ENCODE measurements at regions not wholly inside any gene's neighbourhood (a gene's known extent, or its start where the extent isn't known, plus 50 kb on each side); places are given as distances from the start of the nearest gene placed in this dataset.

GRCh38 chr13:30151388-30151787 lies 156.0 kb downstream of the KATNAL1 start:
- TF ChIP-seq GATA3 (IDR thresholded peaks at IDR 0.05; ENCODE audit: low read depth, low read length) (no peak), GATA2 (IDR thresholded peaks at IDR 0.05; ENCODE audit: low read depth, low read length) (no peak)

- TF ChIP-seq GATA2 (IDR thresholded peaks at IDR 0.05; ENCODE audit: low read depth, low read length) (no peak), GATA3 (IDR thresholded peaks at IDR 0.05; ENCODE audit: low read depth, low read length) (no peak)
These were observed 158.1 kb downstream of the KATNAL1 start for GRCh38 chr13:30149248-30149647.

GRCh38 chr13:30148786-30149185 lies 158.6 kb downstream of the KATNAL1 start:
- TF ChIP-seq GATA3 (IDR thresholded peaks at IDR 0.05; ENCODE audit: low read depth, low read length) (no peak), GATA2 (IDR thresholded peaks at IDR 0.05; ENCODE audit: low read depth, low read length) (no peak)

- TF ChIP-seq GATA2 (IDR thresholded peaks at IDR 0.05; ENCODE audit: low read depth, low read length) = no peak
These were observed 159.1 kb downstream of the KATNAL1 start for GRCh38 chr13:30148171-30148754.

GRCh38 chr13:30147421-30147820 lies 159.9 kb downstream of the KATNAL1 start:
- TF ChIP-seq GATA2 (IDR thresholded peaks at IDR 0.05; ENCODE audit: low read depth, low read length) = no peak
- TF ChIP-seq GATA3 (IDR thresholded peaks at IDR 0.05; ENCODE audit: low read depth, low read length) = no peak

- TF ChIP-seq GATA2 (IDR thresholded peaks at IDR 0.05; ENCODE audit: low read depth, low read length) (no peak), GATA3 (IDR thresholded peaks at IDR 0.05; ENCODE audit: low read depth, low read length) (no peak)
These were observed 160.3 kb downstream of the KATNAL1 start for GRCh38 chr13:30147015-30147414.

- TF ChIP-seq GATA3 (IDR thresholded peaks at IDR 0.05; ENCODE audit: low read depth, low read length) = no peak
- TF ChIP-seq GATA2 (IDR thresholded peaks at IDR 0.05; ENCODE audit: low read depth, low read length) = no peak
These were observed 161.5 kb downstream of the KATNAL1 start for GRCh38 chr13:30145709-30146367.

- TF ChIP-seq GATA2 (IDR thresholded peaks at IDR 0.05; ENCODE audit: low read depth, low read length) (no peak), GATA3 (IDR thresholded peaks at IDR 0.05; ENCODE audit: low read depth, low read length) (no peak)
These were observed 163.5 kb downstream of the KATNAL1 start for GRCh38 chr13:30143666-30144400.

GRCh38 chr13:30142486-30143211 lies 164.7 kb downstream of the KATNAL1 start:
- no peak for TF ChIP-seq GATA2 (IDR thresholded peaks at IDR 0.05; ENCODE audit: low read depth, low read length)
- TF ChIP-seq GATA3 (IDR thresholded peaks at IDR 0.05; ENCODE audit: low read depth, low read length) = no peak

- TF ChIP-seq GATA3 (IDR thresholded peaks at IDR 0.05; ENCODE audit: low read depth, low read length) (no peak), GATA2 (IDR thresholded peaks at IDR 0.05; ENCODE audit: low read depth, low read length) (no peak)
These were observed 165.4 kb downstream of the KATNAL1 start for GRCh38 chr13:30141775-30142485.

GRCh38 chr13:30140973-30141372 lies 166.4 kb downstream of the KATNAL1 start:
- TF ChIP-seq GATA2 (IDR thresholded peaks at IDR 0.05; ENCODE audit: low read depth, low read length) = no peak

- TF ChIP-seq GATA3 (IDR thresholded peaks at IDR 0.05; ENCODE audit: low read depth, low read length) (no peak), GATA2 (IDR thresholded peaks at IDR 0.05; ENCODE audit: low read depth, low read length) (no peak)
These were observed 168.8 kb downstream of the KATNAL1 start for GRCh38 chr13:30138511-30138910.

- no peak for TF ChIP-seq GATA3 (IDR thresholded peaks at IDR 0.05; ENCODE audit: low read depth, low read length)
These were observed 171.5 kb downstream of the KATNAL1 start for GRCh38 chr13:30135868-30136267.

GRCh38 chr13:30135351-30135750 lies 172.0 kb downstream of the KATNAL1 start:
- TF ChIP-seq GATA3 (IDR thresholded peaks at IDR 0.05; ENCODE audit: low read depth, low read length) = no peak
